ENCODE measurements at regions not wholly inside any gene's neighbourhood (a gene's known extent, or its start where the extent isn't known, plus 50 kb on each side); places are given as distances from the start of the nearest gene placed in this dataset.

GRCh38 chr17:12348476-12348875 lies 317.2 kb upstream of the MYOCD start (continued):
- TF ChIP-seq MYBL2 (CRISPR knock-in tag; IDR thresholded peaks at IDR 0.05) (no peak), HMGXB4 (CRISPR knock-in tag; IDR thresholded peaks at IDR 0.05) (no peak), AR (CRISPR knock-in tag; IDR thresholded peaks at IDR 0.05) (no peak)

DNA sequence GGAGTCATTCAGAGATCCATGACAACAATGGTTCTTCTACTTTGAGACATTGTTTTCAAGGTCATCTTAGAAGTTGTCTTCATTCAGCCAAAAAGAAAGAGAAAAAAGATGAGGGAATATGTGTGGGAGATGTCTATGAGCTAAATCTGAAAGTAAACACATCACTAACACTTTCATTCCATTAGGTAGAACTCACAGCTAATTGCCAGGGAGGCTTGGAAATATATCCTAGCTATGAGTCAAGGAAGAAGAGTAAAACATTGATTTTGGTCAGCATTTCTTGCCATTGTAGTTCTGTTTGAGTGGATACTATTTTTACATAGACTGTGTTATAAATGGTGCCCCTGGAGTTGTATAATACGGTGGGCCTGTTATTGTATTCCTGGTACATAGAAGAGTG lies 316.4 kb upstream of the MYOCD start:
- no peaks in the 10 kb centered on the region for H3K4me1 Mint-ChIP-seq
- CTCF ChIA-PET = no interaction called here
- H3K4me3 Mint-ChIP-seq = no peak overlapping the region
- POLR2A ChIA-PET = no interaction called here
- DNase-seq (ENCODE audit: low spot score) = no peak
- H3K9me3 Mint-ChIP-seq = peaks cover 21% of the 10 kb centered on the region
- H3K27me3 Mint-ChIP-seq (ENCODE audit: low read depth) = no peaks in the 10 kb centered on the region
- H3K27ac Mint-ChIP-seq = no peak overlapping the region
- ATAC-seq = no peak
- TF ChIP-seq AR (CRISPR knock-in tag; IDR thresholded peaks at IDR 0.05) = no peak
- TF ChIP-seq, protein P1, sequence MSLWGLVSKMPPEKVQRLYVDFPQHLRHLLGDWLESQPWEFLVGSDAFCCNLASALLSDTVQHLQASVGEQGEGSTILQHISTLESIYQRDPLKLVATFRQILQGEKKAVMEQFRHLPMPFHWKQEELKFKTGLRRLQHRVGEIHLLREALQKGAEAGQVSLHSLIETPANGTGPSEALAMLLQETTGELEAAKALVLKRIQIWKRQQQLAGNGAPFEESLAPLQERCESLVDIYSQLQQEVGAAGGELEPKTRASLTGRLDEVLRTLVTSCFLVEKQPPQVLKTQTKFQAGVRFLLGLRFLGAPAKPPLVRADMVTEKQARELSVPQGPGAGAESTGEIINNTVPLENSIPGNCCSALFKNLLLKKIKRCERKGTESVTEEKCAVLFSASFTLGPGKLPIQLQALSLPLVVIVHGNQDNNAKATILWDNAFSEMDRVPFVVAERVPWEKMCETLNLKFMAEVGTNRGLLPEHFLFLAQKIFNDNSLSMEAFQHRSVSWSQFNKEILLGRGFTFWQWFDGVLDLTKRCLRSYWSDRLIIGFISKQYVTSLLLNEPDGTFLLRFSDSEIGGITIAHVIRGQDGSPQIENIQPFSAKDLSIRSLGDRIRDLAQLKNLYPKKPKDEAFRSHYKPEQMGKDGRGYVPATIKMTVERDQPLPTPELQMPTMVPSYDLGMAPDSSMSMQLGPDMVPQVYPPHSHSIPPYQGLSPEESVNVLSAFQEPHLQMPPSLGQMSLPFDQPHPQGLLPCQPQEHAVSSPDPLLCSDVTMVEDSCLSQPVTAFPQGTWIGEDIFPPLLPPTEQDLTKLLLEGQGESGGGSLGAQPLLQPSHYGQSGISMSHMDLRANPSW (CRISPR knock-in tag; conservative IDR thresholded peaks at IDR 0.05; ENCODE audit: low read depth) = no peak
- TF ChIP-seq NR3C1 (CRISPR knock-in tag; conservative IDR thresholded peaks at IDR 0.05; ENCODE audit: low read depth) = no peak
- no peak for TF ChIP-seq ZNF219 (CRISPR knock-in tag; IDR thresholded peaks at IDR 0.05; ENCODE audit: borderline replicate concordance)
- no peak for TF ChIP-seq GRHL2 (CRISPR knock-in tag; IDR thresholded peaks at IDR 0.05; ENCODE audit: insufficient replicate concordance, severe bottlenecking)
- TF ChIP-seq SP1 (CRISPR knock-in tag; conservative IDR thresholded peaks at IDR 0.05) = no peak
- no peak for TF ChIP-seq GTF2I (CRISPR knock-in tag; conservative IDR thresholded peaks at IDR 0.05)
- TF ChIP-seq ZNF512 (CRISPR knock-in tag; IDR thresholded peaks at IDR 0.05; ENCODE audit: borderline replicate concordance) = no peak
- TF ChIP-seq, protein P2, sequence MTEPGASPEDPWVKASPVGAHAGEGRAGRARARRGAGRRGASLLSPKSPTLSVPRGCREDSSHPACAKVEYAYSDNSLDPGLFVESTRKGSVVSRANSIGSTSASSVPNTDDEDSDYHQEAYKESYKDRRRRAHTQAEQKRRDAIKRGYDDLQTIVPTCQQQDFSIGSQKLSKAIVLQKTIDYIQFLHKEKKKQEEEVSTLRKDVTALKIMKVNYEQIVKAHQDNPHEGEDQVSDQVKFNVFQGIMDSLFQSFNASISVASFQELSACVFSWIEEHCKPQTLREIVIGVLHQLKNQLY (CRISPR knock-in tag; IDR thresholded peaks at IDR 0.05) = no peak
- TF ChIP-seq, protein P3, sequence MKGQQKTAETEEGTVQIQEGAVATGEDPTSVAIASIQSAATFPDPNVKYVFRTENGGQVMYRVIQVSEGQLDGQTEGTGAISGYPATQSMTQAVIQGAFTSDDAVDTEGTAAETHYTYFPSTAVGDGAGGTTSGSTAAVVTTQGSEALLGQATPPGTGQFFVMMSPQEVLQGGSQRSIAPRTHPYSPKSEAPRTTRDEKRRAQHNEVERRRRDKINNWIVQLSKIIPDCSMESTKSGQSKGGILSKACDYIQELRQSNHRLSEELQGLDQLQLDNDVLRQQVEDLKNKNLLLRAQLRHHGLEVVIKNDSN (CRISPR knock-in tag; IDR thresholded peaks at IDR 0.05) = no peak
- TF ChIP-seq TP53 (CRISPR knock-in tag; IDR thresholded peaks at IDR 0.05) = no peak
- TF ChIP-seq, protein P4, sequence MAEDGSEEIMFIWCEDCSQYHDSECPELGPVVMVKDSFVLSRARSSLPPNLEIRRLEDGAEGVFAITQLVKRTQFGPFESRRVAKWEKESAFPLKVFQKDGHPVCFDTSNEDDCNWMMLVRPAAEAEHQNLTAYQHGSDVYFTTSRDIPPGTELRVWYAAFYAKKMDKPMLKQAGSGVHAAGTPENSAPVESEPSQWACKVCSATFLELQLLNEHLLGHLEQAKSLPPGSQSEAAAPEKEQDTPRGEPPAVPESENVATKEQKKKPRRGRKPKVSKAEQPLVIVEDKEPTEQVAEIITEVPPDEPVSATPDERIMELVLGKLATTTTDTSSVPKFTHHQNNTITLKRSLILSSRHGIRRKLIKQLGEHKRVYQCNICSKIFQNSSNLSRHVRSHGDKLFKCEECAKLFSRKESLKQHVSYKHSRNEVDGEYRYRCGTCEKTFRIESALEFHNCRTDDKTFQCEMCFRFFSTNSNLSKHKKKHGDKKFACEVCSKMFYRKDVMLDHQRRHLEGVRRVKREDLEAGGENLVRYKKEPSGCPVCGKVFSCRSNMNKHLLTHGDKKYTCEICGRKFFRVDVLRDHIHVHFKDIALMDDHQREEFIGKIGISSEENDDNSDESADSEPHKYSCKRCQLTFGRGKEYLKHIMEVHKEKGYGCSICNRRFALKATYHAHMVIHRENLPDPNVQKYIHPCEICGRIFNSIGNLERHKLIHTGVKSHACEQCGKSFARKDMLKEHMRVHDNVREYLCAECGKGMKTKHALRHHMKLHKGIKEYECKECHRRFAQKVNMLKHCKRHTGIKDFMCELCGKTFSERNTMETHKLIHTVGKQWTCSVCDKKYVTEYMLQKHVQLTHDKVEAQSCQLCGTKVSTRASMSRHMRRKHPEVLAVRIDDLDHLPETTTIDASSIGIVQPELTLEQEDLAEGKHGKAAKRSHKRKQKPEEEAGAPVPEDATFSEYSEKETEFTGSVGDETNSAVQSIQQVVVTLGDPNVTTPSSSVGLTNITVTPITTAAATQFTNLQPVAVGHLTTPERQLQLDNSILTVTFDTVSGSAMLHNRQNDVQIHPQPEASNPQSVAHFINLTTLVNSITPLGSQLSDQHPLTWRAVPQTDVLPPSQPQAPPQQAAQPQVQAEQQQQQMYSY (CRISPR knock-in tag; IDR thresholded peaks at IDR 0.05) = no peak
- no peaks in the 10 kb centered on the region for H3K36me3 Mint-ChIP-seq

Data from WTC11 (cell line).